ENCODE measurements at regions not wholly inside any gene's neighbourhood (a gene's known extent, or its start where the extent isn't known, plus 50 kb on each side); places are given as distances from the start of the nearest gene placed in this dataset.

DNA sequence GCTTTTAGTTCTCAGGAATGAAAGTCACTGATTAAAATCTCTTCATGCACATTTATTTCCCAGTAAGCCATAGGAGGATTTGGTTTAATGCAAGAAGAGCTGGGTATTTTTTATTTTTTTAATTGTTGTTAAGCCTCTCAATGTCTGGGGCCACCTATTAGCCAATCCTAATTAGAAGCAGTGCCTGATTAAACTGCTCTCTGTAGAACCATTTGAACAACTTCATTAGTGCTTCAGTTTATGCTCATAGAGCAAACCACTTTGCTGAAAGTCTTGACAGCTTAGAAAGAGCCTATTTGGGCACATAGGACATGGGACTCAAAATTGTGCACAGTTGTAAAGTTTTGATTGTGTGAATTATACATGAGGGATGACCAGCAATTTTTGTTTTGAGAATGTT lies 548.9 kb downstream of the FRK start:
- TF ChIP-seq, protein P1, sequence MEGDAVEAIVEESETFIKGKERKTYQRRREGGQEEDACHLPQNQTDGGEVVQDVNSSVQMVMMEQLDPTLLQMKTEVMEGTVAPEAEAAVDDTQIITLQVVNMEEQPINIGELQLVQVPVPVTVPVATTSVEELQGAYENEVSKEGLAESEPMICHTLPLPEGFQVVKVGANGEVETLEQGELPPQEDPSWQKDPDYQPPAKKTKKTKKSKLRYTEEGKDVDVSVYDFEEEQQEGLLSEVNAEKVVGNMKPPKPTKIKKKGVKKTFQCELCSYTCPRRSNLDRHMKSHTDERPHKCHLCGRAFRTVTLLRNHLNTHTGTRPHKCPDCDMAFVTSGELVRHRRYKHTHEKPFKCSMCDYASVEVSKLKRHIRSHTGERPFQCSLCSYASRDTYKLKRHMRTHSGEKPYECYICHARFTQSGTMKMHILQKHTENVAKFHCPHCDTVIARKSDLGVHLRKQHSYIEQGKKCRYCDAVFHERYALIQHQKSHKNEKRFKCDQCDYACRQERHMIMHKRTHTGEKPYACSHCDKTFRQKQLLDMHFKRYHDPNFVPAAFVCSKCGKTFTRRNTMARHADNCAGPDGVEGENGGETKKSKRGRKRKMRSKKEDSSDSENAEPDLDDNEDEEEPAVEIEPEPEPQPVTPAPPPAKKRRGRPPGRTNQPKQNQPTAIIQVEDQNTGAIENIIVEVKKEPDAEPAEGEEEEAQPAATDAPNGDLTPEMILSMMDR (IDR thresholded peaks at IDR 0.05), result no peak
- TF ChIP-seq MAZ (IDR thresholded peaks at IDR 0.05; ENCODE audit: borderline replicate concordance, low read depth, low read length), result no peak
- TF ChIP-seq, protein P2, sequence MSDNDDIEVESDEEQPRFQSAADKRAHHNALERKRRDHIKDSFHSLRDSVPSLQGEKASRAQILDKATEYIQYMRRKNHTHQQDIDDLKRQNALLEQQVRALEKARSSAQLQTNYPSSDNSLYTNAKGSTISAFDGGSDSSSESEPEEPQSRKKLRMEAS (IDR thresholded peaks at IDR 0.05), result no peak
- no peak for TF ChIP-seq POLR2A (IDR thresholded peaks at IDR 0.05; ENCODE audit: low read length)
